HG03469 (cell line): ENCODE measurements at regions not wholly inside any gene's neighbourhood (a gene's known extent, or its start where the extent isn't known, plus 50 kb on each side); places are given as distances from the start of the nearest gene placed in this dataset.
"Not testable (repeated sequence)": the region's sequence is repeated elsewhere in the genome, so short reads cannot be mapped to it uniquely, and the experiment has no call there.

Experiments used
- ATAC-seq: cut with Tn5 transposase; IDR thresholded peaks from one replicate; pipeline ENCODE4 v1.9.1; 2021; ENCODE audit warnings: mild to moderate bottlenecking, moderate library complexity, moderate number of reproducible peaks; ENCODE audit not compliant: unreplicated experiment

DNA sequence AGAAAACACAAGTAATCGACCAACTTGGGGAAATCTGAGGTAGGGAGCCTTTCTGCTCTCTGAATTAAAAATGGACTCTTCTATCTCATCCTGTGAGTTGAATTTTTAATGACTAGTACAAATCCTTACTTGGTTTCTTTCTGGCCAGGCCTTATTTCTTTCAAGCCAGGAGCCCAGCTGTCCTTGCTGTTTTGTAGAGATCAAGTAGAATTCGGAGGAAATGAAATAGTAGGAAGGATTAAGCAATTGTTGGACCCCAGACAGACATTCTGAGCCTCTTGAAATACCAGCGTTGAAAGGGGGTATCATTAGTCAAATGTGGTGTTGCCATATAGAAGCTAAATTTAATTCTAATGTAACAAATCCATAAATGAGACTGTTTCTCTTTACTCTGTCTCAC is 53.7 kb upstream of the SMIM15 start:
- ATAC-seq = no peak

DNA sequence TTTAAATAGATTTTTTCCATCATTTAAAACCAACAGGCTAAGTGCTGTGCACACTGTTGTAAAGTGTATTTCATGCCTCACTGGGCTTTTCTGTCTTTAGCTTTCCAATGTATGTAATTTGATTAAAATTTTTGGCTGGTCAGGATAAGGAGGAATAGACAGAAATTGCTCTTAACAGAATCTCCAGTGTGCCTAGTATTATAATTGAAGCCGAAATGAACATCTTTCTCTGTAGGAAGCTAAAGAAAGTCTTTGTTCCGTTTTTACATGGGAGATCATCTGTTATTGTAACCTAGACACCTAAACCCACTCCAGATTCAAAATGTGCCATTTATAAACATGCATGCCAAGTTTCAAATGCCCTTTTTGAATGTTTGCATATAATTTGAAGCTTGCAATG is 54.5 kb upstream of the SMIM15 start:
- ATAC-seq = no peak

DNA sequence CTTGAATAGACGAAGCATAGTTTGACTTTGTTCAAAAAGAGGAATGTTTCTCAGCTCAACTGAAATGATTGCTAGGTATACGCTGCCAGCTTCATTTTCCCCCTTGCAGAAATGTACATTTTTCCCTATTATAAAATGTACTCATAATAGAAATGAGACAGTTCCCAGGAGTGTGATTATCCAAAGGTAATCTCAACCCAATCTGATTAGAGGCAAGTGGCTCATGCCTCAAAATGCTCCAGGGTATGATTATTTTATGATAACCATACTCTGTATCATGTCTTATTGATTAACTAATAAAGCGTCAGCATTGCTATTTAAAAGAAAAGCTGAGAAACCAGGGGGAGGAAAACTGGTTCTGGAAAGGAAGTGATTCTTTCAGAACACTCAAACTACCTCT is 54.9 kb upstream of the SMIM15 start:
- no peak for ATAC-seq

DNA sequence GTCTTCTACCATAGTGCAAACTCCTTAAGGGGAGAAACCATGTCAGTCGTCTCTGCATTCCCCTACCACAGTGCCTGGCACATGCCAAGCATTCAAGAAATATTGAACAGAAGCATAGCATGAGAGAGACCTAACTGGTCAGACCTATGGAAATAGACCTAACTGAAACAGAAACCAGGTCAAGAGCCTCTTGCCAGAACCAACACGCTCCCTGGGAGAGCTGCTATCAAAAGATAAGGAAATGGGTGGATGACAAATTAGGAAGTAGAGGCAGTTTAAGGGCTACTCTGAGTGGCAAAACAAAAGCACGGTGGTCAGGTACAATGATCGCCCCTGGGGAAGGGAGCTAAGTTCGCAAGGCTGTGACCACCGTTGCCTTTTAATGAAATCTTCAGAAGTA is 66.0 kb upstream of the SMIM15 start:
- no peak for ATAC-seq

DNA sequence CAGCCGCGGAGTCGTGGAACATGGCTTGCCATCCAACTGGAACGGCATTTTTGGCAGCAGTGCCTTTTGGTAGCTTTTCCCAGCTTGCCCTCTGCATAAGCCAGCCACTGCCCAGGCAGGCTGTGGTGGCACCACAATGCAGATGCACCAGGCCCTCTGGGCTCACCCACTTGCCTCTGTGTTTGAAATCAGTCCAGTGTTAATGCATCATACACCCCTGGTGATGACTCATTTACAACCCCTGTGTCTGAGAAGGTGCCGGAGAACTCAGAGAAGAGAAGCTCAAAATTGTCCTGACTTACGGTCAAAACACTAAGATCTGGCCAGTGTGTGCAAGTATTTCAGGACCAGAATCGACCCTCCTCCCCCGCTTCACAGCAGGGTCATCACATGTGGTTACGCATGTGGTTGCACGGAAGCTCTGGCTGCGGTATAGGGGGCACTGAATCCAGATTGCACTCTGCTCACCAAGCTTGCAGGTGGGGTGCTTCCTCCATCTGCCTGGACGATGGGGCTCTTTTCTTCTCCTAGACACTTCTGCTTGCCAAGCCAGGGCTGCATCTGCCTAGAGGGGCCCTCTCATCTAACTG is 66.5 kb upstream of the SMIM15 start:
- peak; percentile 72 for ATAC-seq

DNA sequence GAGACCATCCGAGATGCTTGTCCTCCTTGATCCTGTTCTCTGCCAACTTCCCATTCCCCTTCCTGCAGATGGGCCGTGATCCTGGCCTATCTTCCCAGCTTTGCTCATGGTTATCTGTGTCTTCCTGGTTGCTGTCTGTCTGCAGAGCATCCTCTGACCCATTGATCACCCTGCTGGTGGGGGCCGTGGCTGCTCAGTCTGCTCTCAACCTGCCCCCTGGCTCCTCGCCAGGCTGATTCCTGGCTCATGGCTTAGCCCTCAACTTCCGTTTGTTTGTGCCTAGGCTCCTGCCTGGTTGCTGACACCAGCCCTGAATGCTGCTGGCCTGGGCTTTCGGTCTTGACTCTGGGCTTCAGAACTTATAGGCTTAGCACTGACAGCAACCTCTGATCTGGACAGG is 67.1 kb upstream of the SMIM15 start:
- ATAC-seq = no peak

DNA sequence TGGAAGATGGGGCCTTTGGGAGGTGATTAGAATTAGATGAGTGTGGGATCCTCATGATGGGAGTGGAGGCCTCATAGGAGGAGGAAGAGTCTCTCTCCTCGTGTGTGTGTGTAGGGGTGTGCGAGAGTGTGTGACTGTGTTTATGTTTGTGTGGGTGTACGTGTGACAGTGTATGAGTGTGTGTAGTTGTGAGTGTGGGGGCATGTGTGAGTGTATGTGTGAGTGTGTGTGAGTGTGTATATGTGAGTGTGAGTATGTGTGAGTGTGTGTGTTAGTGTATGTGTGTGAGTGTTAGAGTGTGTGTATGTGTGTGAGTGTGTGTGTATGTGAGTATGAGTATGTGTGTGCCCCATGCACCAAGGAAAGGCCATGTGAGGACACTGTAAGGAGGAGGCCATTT is 68.2 kb upstream of the SMIM15 start:
- no peak for ATAC-seq

DNA sequence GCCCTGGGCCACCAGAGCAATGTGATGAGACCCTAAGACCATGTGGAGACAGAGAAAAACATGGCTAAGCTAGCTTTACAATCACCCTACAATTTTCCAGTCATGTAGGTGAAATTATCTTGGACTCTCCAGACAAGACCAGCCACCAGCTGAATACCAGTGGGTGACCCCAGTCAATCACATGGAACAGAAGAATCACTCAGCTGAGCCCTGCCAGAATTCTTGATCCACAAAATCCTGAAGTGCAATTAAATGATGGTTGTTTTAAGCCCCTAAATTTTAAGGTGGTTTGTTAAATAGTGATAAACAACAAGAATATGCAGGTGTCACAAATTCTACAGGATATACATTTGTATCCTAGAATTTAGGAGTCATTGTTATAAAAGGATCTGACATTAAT is 69.5 kb upstream of the SMIM15 start:
- ATAC-seq = no peak

DNA sequence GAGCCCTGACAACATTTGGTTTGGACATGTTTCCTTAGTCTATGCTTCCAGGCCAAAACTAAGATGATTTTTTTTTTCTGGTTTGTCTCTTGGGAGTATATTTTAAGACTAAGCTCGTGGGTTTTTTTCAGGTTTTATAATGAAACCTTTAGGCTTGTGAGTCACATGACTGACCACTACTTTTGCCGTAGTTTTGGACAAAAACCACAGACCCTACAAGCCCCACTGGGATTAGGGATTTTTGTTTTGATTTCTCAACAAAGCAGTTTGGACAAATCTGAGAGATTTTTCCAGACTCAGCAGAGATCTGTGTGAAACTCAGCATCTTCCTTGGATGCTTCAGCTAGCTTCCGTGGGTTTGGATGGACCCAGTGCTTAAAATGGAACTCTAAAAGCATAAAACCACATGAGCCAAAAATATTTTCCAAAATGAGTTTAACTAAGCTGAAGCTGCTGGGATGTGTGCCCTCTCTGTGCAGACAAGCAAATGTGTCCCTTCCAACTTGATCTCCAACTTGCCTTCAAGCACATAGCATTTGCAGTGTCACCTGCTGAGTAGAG is 70.3 kb upstream of the SMIM15 start:
- ATAC-seq = no peak

DNA sequence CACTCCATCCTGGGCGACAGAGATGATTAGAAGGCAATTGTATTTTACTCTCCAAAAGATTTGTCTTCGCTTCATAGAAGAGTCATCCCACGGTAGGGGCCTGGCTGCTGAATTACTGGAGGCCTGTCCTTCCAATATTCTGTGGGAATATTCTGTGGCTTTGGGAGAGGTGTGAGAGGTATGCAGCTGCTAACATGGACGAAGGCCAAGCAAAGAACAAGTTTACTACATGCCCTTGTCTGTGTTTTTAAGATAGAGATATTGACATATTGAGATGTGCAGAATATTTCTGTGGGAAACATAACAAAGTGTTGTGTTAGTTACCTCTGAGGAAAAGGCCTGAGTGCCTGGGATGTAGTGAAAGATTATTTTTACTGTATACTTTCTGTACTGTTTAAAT is 71.8 kb upstream of the SMIM15 start:
- ATAC-seq = no peak

DNA sequence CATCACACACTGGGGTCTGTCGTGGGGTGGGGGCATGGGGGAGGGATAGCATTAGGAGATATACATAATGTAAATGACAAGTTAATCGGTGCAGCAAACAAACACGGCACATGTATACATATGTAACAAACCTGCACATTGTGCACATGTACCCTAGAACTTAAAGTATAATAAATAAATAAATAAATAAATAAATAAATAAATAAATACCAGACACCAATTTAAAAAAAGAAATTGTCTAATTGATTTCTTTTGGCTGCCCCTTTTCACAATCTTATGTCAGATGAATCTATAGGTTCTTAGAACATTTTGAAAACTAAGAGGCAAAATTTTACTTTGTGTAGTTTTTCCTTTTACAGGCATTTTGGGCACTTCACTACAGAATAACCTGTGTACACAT is 74.4 kb upstream of the SMIM15 start:
- not testable (repeated sequence) for ATAC-seq

DNA sequence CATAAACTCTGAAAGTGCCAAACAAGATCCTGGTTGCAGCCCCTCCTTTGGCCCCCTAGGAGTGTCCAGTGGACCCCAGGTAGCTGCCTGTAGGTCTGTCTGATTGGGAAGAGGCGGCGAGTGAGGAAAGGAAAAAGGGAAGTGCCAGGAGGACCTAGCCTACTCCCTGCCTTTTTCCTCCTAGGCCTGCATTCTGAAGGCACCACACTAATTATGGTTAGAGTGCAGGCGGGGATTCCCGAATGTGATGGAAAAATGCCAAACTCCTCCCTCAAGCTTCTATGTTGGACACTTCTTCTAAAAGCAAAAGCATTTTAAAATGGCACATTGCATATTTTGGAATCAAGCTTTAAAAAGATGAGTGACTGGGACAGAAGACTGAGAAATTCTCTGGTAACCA is 83.2 kb upstream of the SMIM15 start:
- no peak for ATAC-seq

DNA sequence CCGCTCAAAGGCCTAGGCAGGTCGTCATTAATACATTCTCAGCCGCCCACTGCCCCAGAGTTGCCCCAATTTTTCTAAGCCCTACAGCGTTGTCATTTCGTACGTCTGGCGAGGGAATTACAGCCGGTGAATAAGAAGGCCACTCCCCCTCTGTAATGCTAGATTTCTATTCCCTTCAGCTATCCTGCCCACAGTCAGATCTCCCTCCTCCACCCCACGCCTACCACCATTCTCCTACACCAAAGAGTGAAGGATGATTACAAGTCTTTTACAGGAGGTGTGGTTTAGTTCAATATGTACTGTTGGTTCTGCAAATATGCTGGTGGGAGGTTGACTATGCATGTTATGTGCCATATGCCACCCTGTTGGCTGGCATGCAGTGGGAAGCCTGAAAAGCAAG is 83.7 kb upstream of the SMIM15 start:
- no peak for ATAC-seq

DNA sequence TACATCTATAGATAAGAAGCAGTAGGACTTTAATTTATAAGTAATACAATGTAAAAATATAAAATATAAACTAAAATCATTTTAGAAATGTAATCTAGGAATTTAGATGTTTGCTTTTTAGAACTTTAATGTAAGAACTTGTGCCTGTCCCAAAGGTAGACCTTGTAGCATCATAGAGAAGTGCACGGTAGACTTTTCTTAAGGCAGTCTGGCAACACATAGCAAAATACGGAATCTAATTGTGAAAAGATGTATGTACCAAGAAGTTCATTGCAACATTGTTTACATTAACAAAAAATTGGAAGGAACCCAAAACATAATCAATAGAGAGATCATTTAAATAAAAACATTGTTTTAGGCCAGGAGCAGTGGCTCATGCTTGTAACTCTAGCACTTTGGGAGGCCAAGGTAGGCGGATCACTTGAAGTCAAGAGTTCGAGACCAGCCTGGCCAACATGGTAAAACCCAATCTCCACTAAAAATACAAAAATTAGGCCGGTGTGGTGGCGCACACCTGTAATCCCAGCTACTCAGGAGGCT is 84.6 kb upstream of the SMIM15 start:
- ATAC-seq = no peak

DNA sequence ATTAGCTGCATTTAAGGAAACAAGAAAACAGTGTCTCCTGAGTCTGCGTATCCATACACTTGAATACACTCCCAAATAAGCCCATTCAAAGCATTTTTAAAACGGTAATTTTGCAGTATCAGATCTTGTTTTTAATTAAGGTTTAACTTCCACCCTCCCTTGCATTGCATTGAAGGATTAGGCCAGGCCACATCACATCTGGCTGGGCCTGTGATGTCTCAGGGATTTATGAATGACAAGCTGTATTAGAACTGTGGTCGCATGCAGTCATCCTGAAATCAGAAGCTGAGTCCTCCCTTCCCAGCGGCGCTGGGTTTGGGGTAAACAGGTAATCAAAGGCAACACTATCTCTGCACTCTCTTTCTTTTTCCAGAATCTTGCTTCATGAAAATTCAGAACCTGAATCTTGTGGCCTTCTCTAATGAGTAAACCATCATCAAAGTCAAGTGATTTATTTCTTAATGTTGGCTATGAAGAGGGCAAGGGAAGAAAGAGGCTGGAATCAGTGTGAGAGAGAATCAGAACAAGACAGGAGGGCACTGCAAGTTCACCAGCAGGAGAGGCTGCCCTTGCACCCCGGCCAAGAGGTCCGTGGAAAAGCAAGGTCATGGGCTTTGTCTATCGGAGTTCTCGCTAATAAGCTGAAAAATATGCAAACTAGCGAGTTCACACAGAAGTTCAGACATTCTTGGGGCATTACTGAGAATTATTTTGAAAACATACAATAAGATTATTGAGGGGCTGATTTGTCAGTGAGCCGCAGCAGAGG is 80.0 kb upstream of the ZSWIM6 start:
- ATAC-seq = no peak

DNA sequence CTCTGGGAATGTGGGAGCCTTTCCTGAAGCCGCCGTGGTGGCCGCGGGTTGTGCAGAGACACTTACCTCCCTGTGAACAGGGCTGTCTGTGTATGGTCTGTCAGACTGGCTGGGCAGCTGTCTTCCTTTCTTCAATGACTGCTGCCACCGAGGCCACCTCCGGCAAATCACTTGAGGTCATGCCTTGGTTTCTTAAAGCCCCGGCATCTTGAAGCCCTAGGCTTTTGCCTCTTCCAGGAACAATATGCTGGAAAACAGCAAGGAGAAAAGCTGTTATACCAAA is 79.5 kb upstream of the ZSWIM6 start:
- no peak for ATAC-seq

DNA sequence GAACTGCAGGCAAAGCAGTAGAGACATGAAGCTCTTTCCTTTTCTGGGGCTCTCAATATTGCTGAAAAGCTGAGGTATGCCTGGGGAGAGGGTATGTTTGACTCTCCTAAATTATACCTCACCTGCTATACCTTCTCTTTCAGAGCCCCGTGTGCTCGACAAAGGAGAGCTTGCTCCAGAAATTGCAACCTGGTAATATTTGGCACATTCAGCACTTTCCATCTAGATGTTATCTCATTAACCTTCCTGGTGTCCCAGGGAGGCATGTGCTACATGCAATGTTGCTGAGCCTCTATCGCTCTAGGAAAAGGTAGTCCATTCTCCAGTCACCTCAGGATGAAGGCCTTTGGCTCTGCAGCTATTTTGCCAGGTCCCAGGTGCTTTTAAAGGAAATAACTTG is 78.5 kb upstream of the ZSWIM6 start:
- ATAC-seq = no peak

DNA sequence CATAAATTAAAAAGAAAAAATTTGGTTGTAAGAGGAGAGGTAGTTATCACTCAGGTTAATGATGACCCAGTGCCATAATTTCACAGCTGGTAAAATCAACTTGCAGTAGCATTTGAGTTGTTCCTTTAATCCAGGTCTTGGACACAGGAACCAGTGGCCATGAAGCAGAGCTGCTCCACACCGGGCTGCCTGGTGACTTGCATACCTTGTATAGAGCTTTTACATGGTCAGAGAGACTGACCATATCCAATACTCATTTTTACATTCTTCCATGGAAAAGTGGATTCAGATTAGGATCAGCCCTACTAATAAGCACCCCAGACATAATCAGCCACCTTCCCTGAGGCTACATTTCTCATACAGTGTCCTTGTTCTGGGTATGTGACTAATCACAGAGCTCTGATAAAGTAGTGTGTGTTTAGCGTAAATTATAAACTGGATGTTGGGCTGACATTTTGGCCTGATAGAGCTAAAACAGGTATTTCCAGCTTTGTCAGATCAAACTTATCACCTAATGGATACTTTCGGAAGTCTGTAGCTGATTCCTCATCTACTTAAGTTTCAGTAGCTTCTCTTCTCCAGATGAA is 77.0 kb upstream of the ZSWIM6 start:
- ATAC-seq = no peak

DNA sequence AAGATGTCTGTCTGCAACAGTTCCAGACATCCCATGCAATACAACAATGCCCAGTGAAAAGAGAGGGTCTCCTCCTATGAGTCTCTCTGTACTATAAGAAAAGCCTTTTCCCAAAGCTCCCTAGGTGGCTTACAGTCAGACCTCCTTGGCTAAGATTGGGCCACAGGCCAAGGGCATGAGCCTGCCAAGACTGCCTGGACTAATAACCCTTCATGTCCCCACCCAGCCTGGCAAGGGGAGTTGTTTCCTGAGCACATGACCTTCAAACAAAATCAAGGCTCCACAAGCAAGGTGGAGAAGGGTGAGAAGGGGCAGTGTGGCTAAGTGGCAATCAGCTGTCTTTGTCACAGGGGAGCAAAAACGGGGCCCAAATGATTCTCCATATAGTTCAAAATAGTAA is 75.6 kb upstream of the ZSWIM6 start:
- no peak for ATAC-seq

DNA sequence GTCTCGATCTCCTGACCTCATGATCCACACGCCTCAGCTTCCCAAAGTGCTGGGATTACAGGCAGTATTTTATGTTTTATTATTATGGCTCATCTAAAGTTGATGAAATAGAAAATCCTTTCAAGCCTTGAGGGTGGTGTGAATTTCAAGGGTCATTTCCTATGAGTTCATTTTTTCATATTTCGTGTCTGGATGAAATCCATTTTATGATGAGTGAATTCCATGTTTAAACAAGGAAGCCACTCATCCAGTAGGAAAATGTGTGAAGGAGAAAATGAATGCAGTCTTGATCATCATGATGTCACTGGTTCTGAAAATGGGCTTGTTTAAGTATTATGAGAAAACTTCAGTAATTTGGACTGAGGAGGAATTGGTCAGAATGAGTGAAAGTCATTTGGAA is 74.6 kb upstream of the ZSWIM6 start:
- no peak for ATAC-seq

DNA sequence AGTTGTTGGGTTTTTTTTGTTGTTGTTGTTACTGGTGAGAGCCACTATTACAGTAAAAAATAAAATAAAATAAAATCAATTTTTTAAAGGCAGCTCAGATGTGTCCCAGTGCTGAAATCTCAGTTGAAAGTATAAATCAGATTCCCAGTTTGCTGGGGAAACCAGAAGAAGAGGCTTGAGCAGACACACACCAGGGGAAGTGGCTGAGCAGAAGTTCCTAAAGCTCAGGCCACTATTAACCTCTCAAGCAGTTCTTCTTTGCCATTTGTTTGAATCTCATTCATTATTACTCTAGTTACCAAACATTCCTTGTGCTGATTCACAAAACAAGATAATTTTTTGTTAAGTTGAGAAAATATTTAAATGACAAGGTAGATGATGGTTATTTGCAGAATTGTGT is 70.9 kb upstream of the ZSWIM6 start:
- no peak for ATAC-seq

DNA sequence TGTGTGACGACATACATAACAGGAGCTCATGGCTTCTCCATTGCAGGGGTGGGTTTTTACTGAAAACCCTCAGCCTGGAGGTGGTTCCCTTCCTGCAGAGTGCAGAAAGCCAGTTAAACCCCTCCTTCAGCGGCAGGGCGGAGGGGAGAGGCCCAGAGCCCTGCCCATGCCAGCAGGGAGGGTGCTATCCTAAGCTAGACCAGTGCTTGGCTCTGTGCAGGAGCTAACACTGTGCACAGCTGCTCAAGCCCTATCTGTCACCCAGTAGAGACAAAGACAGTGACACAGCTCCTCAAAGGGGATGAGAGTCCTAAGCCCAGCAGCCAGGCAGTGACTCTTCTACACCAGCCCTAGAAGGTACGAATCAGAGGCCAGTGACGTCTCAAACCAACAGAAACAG is 70.0 kb upstream of the ZSWIM6 start:
- no peak for ATAC-seq
